ENCODE measurements at regions not wholly inside any gene's neighbourhood (a gene's known extent, or its start where the extent isn't known, plus 50 kb on each side); places are given as distances from the start of the nearest gene placed in this dataset.
"Not testable (repeated sequence)": the region's sequence is repeated elsewhere in the genome, so short reads cannot be mapped to it uniquely, and the experiment has no call there.

DNA sequence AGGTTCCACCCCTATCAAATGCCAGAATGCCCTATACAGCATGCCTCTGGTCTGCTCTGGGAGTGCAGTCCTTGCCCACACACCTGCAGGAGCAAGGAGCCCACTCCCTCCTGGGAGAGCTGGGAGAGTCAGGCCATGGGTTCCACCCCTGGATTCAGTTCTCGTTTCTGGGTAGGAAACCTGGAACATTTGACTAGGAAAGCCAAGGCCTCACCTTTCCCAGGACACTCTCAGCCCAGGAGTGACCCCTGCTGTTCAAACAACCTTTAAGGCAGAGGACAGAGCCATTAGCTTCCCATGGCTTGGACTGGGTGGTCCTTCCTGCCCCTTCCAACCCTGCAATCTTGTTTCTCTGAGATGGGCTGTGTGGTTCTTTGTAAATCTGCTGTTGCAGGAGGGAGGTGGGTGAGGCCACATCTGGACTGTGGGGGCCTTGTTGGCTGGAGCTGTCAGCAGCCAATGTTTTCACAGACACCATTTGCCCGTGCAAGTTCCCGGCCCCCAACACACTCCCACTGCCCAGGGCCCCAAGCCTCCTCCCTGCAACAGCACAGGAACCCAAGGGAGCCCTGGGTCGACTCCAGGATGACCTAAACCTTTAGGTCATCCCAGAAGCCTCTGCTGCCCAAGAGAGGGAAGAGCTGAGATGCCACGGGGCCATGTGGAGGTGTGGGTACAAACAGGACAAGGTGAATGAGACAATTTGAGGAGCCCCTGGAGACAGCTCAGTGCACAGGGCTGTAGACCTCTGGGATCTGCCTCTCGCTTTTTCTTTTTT lies 104.4 kb downstream of the PJA1 start:
- Histone ChIP-seq H3K27ac (ENCODE audit: low read length) (no peak overlapping the region), H3K4me1 (ENCODE audit: control insufficient read depth, insufficient read depth, low read length) (no peaks in the 10 kb centered on the region), H3K9me3 (ENCODE audit: control insufficient read depth, insufficient read depth, low read depth, low read length) (no peaks in the 10 kb centered on the region), H3K4me3 (ENCODE audit: low read depth in 2 of 2, low read length in 2 of 2) (no peak overlapping the region), H3K36me3 (ENCODE audit: control insufficient read depth, insufficient read depth, low read length) (no peaks in the 10 kb centered on the region), H3K27me3 (ENCODE audit: control insufficient read depth, insufficient read depth, low read length) (no peaks in the 10 kb centered on the region)
- no peak for DNase-seq (ENCODE audit: low read depth, low spot score)
- BruUV-seq (replicated peaks), result no TSS peak
- CTCF ChIA-PET, result interaction anchor here (0.5 to 1.2 kb wide), 2 partner anchors 125 to 233 kb away, joined by 3 to 15 read pairs; partner anchors contain the start of gene EFNB1
- TF ChIP-seq, protein P1, sequence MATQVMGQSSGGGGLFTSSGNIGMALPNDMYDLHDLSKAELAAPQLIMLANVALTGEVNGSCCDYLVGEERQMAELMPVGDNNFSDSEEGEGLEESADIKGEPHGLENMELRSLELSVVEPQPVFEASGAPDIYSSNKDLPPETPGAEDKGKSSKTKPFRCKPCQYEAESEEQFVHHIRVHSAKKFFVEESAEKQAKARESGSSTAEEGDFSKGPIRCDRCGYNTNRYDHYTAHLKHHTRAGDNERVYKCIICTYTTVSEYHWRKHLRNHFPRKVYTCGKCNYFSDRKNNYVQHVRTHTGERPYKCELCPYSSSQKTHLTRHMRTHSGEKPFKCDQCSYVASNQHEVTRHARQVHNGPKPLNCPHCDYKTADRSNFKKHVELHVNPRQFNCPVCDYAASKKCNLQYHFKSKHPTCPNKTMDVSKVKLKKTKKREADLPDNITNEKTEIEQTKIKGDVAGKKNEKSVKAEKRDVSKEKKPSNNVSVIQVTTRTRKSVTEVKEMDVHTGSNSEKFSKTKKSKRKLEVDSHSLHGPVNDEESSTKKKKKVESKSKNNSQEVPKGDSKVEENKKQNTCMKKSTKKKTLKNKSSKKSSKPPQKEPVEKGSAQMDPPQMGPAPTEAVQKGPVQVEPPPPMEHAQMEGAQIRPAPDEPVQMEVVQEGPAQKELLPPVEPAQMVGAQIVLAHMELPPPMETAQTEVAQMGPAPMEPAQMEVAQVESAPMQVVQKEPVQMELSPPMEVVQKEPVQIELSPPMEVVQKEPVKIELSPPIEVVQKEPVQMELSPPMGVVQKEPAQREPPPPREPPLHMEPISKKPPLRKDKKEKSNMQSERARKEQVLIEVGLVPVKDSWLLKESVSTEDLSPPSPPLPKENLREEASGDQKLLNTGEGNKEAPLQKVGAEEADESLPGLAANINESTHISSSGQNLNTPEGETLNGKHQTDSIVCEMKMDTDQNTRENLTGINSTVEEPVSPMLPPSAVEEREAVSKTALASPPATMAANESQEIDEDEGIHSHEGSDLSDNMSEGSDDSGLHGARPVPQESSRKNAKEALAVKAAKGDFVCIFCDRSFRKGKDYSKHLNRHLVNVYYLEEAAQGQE (IDR thresholded peaks at IDR 0.05; ENCODE audit: insufficient read depth in 1 of 2, low read depth in 2 of 2, low read length in 1 of 2), result no peak
- no peak for TF ChIP-seq TCF7L2 (IDR thresholded peaks at IDR 0.05; ENCODE audit: low read depth, low read length)
- TF ChIP-seq POLR2AphosphoS5 (IDR thresholded peaks at IDR 0.05; ENCODE audit: low read depth, low read length), result no peak
- no peak for TF ChIP-seq SIN3A (IDR thresholded peaks at IDR 0.05; ENCODE audit: borderline replicate concordance, insufficient read depth, low read depth, low read length)
- TF ChIP-seq, protein P2, sequence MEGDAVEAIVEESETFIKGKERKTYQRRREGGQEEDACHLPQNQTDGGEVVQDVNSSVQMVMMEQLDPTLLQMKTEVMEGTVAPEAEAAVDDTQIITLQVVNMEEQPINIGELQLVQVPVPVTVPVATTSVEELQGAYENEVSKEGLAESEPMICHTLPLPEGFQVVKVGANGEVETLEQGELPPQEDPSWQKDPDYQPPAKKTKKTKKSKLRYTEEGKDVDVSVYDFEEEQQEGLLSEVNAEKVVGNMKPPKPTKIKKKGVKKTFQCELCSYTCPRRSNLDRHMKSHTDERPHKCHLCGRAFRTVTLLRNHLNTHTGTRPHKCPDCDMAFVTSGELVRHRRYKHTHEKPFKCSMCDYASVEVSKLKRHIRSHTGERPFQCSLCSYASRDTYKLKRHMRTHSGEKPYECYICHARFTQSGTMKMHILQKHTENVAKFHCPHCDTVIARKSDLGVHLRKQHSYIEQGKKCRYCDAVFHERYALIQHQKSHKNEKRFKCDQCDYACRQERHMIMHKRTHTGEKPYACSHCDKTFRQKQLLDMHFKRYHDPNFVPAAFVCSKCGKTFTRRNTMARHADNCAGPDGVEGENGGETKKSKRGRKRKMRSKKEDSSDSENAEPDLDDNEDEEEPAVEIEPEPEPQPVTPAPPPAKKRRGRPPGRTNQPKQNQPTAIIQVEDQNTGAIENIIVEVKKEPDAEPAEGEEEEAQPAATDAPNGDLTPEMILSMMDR (IDR thresholded peaks at IDR 0.05), result no peak; the same call in 1 of the 2 replicates
- intact Hi-C loops (cut with micrococcal nuclease; ENCODE audit: unreplicated experiment), result loop anchor here (2.0 kb wide), 1 partner anchor 232 kb away; the partner anchor contains the start of gene EFNB1
- POLR2A ChIA-PET, result no interaction called here
- peak; percentile 88 for ATAC-seq
- in situ Hi-C loops (cut with HindIII; ENCODE audit: low pct_unique_long_range_greater_than_20kb, low sequenced_read_pairs), result no loop called here

DNA sequence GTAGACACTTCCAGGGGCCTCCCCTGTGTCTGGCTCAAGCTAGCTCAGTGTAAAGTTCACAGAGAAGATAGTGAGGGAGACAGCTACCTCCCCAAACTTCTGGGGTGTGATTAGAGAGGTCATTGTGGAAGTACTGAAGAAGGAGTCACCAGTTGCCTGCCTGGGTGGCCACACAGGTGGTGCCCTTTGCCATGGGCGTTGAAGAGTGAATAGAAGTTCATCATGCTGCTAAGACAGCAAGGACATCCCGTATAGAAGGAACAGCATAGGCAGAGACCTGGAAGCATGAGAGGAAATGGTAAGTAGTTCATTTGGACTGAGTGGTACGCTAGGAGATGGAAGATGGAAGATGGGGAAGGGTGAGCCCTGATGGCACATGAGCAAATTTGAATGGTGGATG lies 110.1 kb downstream of the PJA1 start:
- in situ Hi-C loops (cut with HindIII; ENCODE audit: low pct_unique_long_range_greater_than_20kb, low sequenced_read_pairs), result no loop called here
- H3K4me3 ChIP-seq (ENCODE audit: low read depth in 2 of 2, low read length in 2 of 2), result no peak overlapping the region
- BruUV-seq (replicated peaks), result no TSS peak
- H3K27me3 ChIP-seq (ENCODE audit: control insufficient read depth, insufficient read depth, low read length), result no peaks in the 10 kb centered on the region
- TF ChIP-seq POLR2AphosphoS5 (IDR thresholded peaks at IDR 0.05; ENCODE audit: low read depth, low read length), result no peak
- no peak for TF ChIP-seq TCF7L2 (IDR thresholded peaks at IDR 0.05; ENCODE audit: low read depth, low read length)
- TF ChIP-seq SIN3A (IDR thresholded peaks at IDR 0.05; ENCODE audit: borderline replicate concordance, insufficient read depth, low read depth, low read length), result no peak
- TF ChIP-seq, protein P2 (IDR thresholded peaks at IDR 0.05), result no peak
- TF ChIP-seq, protein P1 (IDR thresholded peaks at IDR 0.05; ENCODE audit: insufficient read depth in 1 of 2, low read depth in 2 of 2, low read length in 1 of 2), result no peak
- H3K27ac ChIP-seq (ENCODE audit: low read length), result no peak overlapping the region
- no peak for DNase-seq (ENCODE audit: low read depth, low spot score)
- intact Hi-C loops (cut with micrococcal nuclease; ENCODE audit: unreplicated experiment), result no loop called here
- no peaks in the 10 kb centered on the region for H3K4me1 ChIP-seq (ENCODE audit: control insufficient read depth, insufficient read depth, low read length)
- CTCF ChIA-PET, result no interaction called here
- POLR2A ChIA-PET, result no interaction called here
- H3K9me3 ChIP-seq (ENCODE audit: control insufficient read depth, insufficient read depth, low read depth, low read length), result no peaks in the 10 kb centered on the region
- H3K36me3 ChIP-seq (ENCODE audit: control insufficient read depth, insufficient read depth, low read length), result no peaks in the 10 kb centered on the region
- no peak for ATAC-seq

DNA sequence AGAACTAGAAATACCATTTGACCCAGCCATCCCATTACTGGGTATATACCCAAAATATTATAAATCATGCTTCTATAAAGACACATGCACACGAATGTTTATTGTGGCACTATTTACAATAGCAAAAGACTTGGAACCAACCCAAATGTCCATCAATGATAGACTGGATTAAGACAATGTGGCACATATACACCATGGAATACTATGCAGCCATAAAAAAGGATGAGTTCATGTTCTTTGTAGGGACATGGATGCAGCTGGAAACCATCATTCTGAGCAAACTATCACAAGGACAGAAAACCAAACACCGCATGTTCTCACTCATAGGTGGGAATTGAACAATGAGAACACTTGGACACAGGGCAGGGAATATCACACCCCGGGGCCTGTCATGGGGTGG lies 110.8 kb downstream of the PJA1 start:
- H3K36me3 ChIP-seq (ENCODE audit: control insufficient read depth, insufficient read depth, low read length); ATAC-seq; DNase-seq (ENCODE audit: low read depth, low spot score); BruUV-seq (replicated peaks); H3K4me1 ChIP-seq (ENCODE audit: control insufficient read depth, insufficient read depth, low read length); CTCF ChIA-PET; intact Hi-C loops (cut with micrococcal nuclease; ENCODE audit: unreplicated experiment); H3K27ac ChIP-seq (ENCODE audit: low read length); H3K9me3 ChIP-seq (ENCODE audit: control insufficient read depth, insufficient read depth, low read depth, low read length); H3K4me3 ChIP-seq (ENCODE audit: low read depth in 2 of 2, low read length in 2 of 2); POLR2A ChIA-PET; in situ Hi-C loops (cut with HindIII; ENCODE audit: low pct_unique_long_range_greater_than_20kb, low sequenced_read_pairs); H3K27me3 ChIP-seq (ENCODE audit: control insufficient read depth, insufficient read depth, low read length): not testable (repeated sequence)
